HL-60 (cell line): ENCODE measurements at regions not wholly inside any gene's neighbourhood (a gene's known extent, or its start where the extent isn't known, plus 50 kb on each side); places are given as distances from the start of the nearest gene placed in this dataset.

Source experiments
- POLR2AphosphoS5 ChIP-seq: IDR thresholded peaks from 2 replicates; pipeline ENCODE4 v1.6.1; 2012; ENCODE audit warnings: low read depth
- TF ChIP-seq, protein P1 (sequence below): IDR thresholded peaks from one replicate; pipeline ENCODE4 v1.5.1; 2011; ENCODE audit warnings: low read length, control low read depth, inconsistent platforms; ENCODE audit not compliant: insufficient read depth
- TF ChIP-seq, protein P2 (sequence below): IDR thresholded peaks from 2 replicates; pipeline ENCODE4 v1.6.1; 2012; ENCODE audit warnings: low read depth; ENCODE audit not compliant: insufficient replicate concordance

DNA sequence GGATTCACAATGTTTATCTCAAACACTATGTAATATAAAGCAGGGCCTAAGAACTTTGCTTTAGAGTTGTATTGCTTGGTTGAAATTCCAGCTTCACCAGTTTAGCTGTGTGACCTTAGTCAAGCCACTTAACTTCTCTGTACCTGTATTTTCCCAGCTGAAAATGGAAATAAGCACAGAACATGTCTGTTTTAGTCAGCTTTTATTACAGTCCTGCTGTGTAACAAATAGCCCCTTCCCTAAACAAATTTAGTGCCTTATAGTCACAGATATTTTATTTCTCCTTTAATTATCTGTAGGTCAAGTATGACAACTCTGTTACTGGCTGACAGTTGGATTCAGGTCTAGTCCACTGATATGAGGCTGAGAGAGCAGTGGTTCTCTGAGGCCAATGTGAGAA, 56.0 kb upstream of the JAG1 start:
- TF ChIP-seq, protein P1, sequence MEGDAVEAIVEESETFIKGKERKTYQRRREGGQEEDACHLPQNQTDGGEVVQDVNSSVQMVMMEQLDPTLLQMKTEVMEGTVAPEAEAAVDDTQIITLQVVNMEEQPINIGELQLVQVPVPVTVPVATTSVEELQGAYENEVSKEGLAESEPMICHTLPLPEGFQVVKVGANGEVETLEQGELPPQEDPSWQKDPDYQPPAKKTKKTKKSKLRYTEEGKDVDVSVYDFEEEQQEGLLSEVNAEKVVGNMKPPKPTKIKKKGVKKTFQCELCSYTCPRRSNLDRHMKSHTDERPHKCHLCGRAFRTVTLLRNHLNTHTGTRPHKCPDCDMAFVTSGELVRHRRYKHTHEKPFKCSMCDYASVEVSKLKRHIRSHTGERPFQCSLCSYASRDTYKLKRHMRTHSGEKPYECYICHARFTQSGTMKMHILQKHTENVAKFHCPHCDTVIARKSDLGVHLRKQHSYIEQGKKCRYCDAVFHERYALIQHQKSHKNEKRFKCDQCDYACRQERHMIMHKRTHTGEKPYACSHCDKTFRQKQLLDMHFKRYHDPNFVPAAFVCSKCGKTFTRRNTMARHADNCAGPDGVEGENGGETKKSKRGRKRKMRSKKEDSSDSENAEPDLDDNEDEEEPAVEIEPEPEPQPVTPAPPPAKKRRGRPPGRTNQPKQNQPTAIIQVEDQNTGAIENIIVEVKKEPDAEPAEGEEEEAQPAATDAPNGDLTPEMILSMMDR: no peak
- TF ChIP-seq, protein P2, sequence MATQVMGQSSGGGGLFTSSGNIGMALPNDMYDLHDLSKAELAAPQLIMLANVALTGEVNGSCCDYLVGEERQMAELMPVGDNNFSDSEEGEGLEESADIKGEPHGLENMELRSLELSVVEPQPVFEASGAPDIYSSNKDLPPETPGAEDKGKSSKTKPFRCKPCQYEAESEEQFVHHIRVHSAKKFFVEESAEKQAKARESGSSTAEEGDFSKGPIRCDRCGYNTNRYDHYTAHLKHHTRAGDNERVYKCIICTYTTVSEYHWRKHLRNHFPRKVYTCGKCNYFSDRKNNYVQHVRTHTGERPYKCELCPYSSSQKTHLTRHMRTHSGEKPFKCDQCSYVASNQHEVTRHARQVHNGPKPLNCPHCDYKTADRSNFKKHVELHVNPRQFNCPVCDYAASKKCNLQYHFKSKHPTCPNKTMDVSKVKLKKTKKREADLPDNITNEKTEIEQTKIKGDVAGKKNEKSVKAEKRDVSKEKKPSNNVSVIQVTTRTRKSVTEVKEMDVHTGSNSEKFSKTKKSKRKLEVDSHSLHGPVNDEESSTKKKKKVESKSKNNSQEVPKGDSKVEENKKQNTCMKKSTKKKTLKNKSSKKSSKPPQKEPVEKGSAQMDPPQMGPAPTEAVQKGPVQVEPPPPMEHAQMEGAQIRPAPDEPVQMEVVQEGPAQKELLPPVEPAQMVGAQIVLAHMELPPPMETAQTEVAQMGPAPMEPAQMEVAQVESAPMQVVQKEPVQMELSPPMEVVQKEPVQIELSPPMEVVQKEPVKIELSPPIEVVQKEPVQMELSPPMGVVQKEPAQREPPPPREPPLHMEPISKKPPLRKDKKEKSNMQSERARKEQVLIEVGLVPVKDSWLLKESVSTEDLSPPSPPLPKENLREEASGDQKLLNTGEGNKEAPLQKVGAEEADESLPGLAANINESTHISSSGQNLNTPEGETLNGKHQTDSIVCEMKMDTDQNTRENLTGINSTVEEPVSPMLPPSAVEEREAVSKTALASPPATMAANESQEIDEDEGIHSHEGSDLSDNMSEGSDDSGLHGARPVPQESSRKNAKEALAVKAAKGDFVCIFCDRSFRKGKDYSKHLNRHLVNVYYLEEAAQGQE: no peak
- TF ChIP-seq POLR2AphosphoS5: no peak
